Peyer's patch (tissue), 4 donors: ENCODE measurements at regions not wholly inside any gene's neighbourhood (a gene's known extent, or its start where the extent isn't known, plus 50 kb on each side); places are given as distances from the start of the nearest gene placed in this dataset.

Experiments used
- POLR2A ChIP-seq, 2 donors: fragments of 450-650 bp; IDR thresholded peaks; one replicate each; pipeline ENCODE4 v1.5.1; 2017; ENCODE audit warnings: antibody characterized with exemption in 2 of 2, mild to moderate bottlenecking in 2 of 2, moderate library complexity in 2 of 2
- TF ChIP-seq, protein P1 (sequence below), 6 experiments: fragments of 450-650 bp in 4 of 6; fragments of 200-600 bp in 2 of 6; sonication (generic) in 1 of 6; IDR thresholded peaks; one replicate each; pipeline ENCODE4 v1.5.1; 2017 to 2019; ENCODE audit warnings: antibody characterized with exemption in 6 of 6, mild to moderate bottlenecking in 3 of 6, moderate library complexity in 1 of 6

GRCh38 chrX:45777366-45777765 lies 576.7 kb upstream of the DIPK2B start:
- TF ChIP-seq, protein P1, sequence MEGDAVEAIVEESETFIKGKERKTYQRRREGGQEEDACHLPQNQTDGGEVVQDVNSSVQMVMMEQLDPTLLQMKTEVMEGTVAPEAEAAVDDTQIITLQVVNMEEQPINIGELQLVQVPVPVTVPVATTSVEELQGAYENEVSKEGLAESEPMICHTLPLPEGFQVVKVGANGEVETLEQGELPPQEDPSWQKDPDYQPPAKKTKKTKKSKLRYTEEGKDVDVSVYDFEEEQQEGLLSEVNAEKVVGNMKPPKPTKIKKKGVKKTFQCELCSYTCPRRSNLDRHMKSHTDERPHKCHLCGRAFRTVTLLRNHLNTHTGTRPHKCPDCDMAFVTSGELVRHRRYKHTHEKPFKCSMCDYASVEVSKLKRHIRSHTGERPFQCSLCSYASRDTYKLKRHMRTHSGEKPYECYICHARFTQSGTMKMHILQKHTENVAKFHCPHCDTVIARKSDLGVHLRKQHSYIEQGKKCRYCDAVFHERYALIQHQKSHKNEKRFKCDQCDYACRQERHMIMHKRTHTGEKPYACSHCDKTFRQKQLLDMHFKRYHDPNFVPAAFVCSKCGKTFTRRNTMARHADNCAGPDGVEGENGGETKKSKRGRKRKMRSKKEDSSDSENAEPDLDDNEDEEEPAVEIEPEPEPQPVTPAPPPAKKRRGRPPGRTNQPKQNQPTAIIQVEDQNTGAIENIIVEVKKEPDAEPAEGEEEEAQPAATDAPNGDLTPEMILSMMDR (IDR thresholded peaks at IDR 0.05) = no peak
- TF ChIP-seq POLR2A (IDR thresholded peaks at IDR 0.05) = no peak
